IMR-90 (cell line): ENCODE measurements at regions not wholly inside any gene's neighbourhood (a gene's known extent, or its start where the extent isn't known, plus 50 kb on each side); places are given as distances from the start of the nearest gene placed in this dataset.

Source experiments
- ATAC-seq: fragments of 200-7000 bp; cut with Tn5 transposase; 2 replicates; pipeline ENCODE4 v1.9.1; 2020; ENCODE audit warnings: low read depth, mild to moderate bottlenecking, moderate library complexity
- BruUV-seq: library from RNA; stranded (reverse); fragments of 400-500 nt; replicated peaks from 2 replicates; lab custom pipeline; 2021; lab: Mats Ljungman, UMichigan
- CTCF ChIA-PET: fragments of 300-600 bp; formaldehyde crosslinking; extraction: SDS; loops from one replicate; lab custom pipeline; 2021; ENCODE audit warnings: antibody characterized with exemption; lab: Yijun Ruan, JAX
- POLR2A ChIA-PET: fragments of 300-600 bp; sonication (Branson Sonifier 250); formaldehyde crosslinking; loops from one replicate; lab custom pipeline; 2022; ENCODE audit warnings: antibody characterized with exemption; ENCODE audit not compliant: unreplicated experiment; lab: Charles Lee
- DNase-seq: peaks from one replicate; pipeline ENCODE4 v3.0.0; 2013
- H2AFZ ChIP-seq: replicated peaks from 2 replicates; pipeline ENCODE3; 2013; ENCODE audit warnings: low read length, mild to moderate bottlenecking; ENCODE audit not compliant: poor library complexity
- H2AK5ac ChIP-seq: 2 replicates; pipeline ENCODE4 v1.6.1; 2013; ENCODE audit warnings: low read depth, low read length, inconsistent platforms
- H2AK9ac ChIP-seq: replicated peaks from 2 replicates; pipeline ENCODE3; 2013; ENCODE audit warnings: mild to moderate bottlenecking, low read depth, low read length, moderate library complexity; ENCODE audit not compliant: poor library complexity
- H2BK120ac ChIP-seq: 2 replicates; pipeline ENCODE4 v1.6.1; 2013; ENCODE audit warnings: low read depth, low read length, inconsistent platforms
- H2BK15ac ChIP-seq: 3 replicates; pipeline ENCODE4 v1.6.1; 2013; ENCODE audit warnings: low read depth, low read length, inconsistent platforms
- H2BK20ac ChIP-seq: 2 replicates; pipeline ENCODE4 v1.6.1; 2013; ENCODE audit warnings: low read depth, mild to moderate bottlenecking, inconsistent platforms, low read length, moderate library complexity
- H2BK5ac ChIP-seq: 2 replicates; pipeline ENCODE4 v1.6.1; 2013; ENCODE audit warnings: mild to moderate bottlenecking, low read depth, low read length, inconsistent platforms; ENCODE audit not compliant: poor library complexity, severe bottlenecking
- H3K14ac ChIP-seq: replicated peaks from 2 replicates; pipeline ENCODE4 v1.6.1; 2013; ENCODE audit warnings: low read depth, low read length, inconsistent platforms
- H3K18ac ChIP-seq: 2 replicates; pipeline ENCODE4 v1.6.1; 2013; ENCODE audit warnings: low read depth, low read length, control low read depth
- H3K23ac ChIP-seq: 2 replicates; pipeline ENCODE4 v1.6.1; 2013; ENCODE audit warnings: low read depth, low read length, inconsistent platforms
- H3K27ac ChIP-seq: 2 replicates; pipeline ENCODE4 v1.5.1; 2013; ENCODE audit warnings: mild to moderate bottlenecking, control low read depth, low read length; ENCODE audit not compliant: insufficient read depth
- H3K27me3 ChIP-seq: 2 replicates; pipeline ENCODE4 v1.6.1; 2013; ENCODE audit warnings: low read length; ENCODE audit not compliant: control insufficient read depth, insufficient read depth
- H3K36me3 ChIP-seq: 2 replicates; pipeline ENCODE4 v1.6.1; 2013; ENCODE audit warnings: low read length, mixed read lengths; ENCODE audit not compliant: control insufficient read depth, insufficient read depth
- H3K4ac ChIP-seq: 2 replicates; pipeline ENCODE4 v1.6.1; 2013; ENCODE audit warnings: low read depth, low read length, inconsistent platforms
- H3K4me1 ChIP-seq: 2 replicates; pipeline ENCODE4 v1.6.1; 2013; ENCODE audit warnings: low read length, mixed read lengths; ENCODE audit not compliant: control insufficient read depth, insufficient read depth
- H3K4me2 ChIP-seq: 2 replicates; pipeline ENCODE4 v1.6.1; 2013; ENCODE audit warnings: low read depth, mild to moderate bottlenecking, control low read depth, low read length, moderate library complexity
- H3K4me3 ChIP-seq: 2 replicates; pipeline ENCODE4 v1.5.1; 2013; ENCODE audit warnings: low read depth, mild to moderate bottlenecking, control low read depth, low read length, moderate library complexity; ENCODE audit not compliant: insufficient read depth
- H3K56ac ChIP-seq: 2 replicates; pipeline ENCODE4 v1.6.1; 2013; ENCODE audit warnings: low read length, inconsistent platforms; ENCODE audit not compliant: insufficient read depth; ENCODE audit errors: extremely low read depth
- H3K79me1 ChIP-seq, 2 experiments: 2 replicates each; pipeline ENCODE4 v1.6.1; 2013; ENCODE audit warnings: low read length in 2 of 2, inconsistent platforms in 1 of 2, low read depth in 1 of 2
- H3K9ac ChIP-seq: 2 replicates; pipeline ENCODE4 v1.6.1; 2013; ENCODE audit warnings: low read depth, low read length, control low read depth
- H3K9me1 ChIP-seq: 2 replicates; pipeline ENCODE4 v1.6.1; 2013; ENCODE audit warnings: low read length, inconsistent platforms; ENCODE audit not compliant: insufficient read depth
- H3K9me3 ChIP-seq: 2 replicates; pipeline ENCODE4 v1.6.1; 2013; ENCODE audit warnings: low read length; ENCODE audit not compliant: control insufficient read depth, insufficient read depth
- H4K20me1 ChIP-seq: 2 replicates; pipeline ENCODE4 v1.6.1; 2013; ENCODE audit warnings: low read length, inconsistent platforms; ENCODE audit not compliant: insufficient read depth
- H4K5ac ChIP-seq: 2 replicates; pipeline ENCODE4 v1.6.1; 2013; ENCODE audit warnings: mild to moderate bottlenecking, low read depth, low read length, control low read depth
- H4K8ac ChIP-seq, 2 experiments: 2 replicates each; pipeline ENCODE4 v1.6.1; 2013; ENCODE audit warnings: low read depth in 2 of 2, low read length in 2 of 2, control low read depth in 1 of 2, inconsistent platforms in 1 of 2
- H4K91ac ChIP-seq: 2 replicates; pipeline ENCODE4 v1.6.1; 2013; ENCODE audit warnings: low read depth, low read length, inconsistent platforms; ENCODE audit not compliant: insufficient read depth
- BHLHE40 ChIP-seq: fragments of 150-350 bp; IDR thresholded peaks from 2 replicates; pipeline ENCODE4 v1.6.1; 2016; ENCODE audit warnings: mild to moderate bottlenecking, low read depth, low read length
- CEBPB ChIP-seq: IDR thresholded peaks from 2 replicates; pipeline ENCODE4 v1.6.1; 2012; ENCODE audit warnings: low read depth, low read length, improper control_type of control experiment
- POLR2A ChIP-seq: IDR thresholded peaks from 2 replicates; pipeline ENCODE4 v1.6.1; 2012; ENCODE audit warnings: mild to moderate bottlenecking, low read depth, low read length
- WGBS, 2 experiments: methylation state at CpG; one replicate each; pipeline versions ENCODE4 v1.1.5 to v1.1.7; 2013; ENCODE audit warnings: missing lambda C conversion rate in 2 of 2; ENCODE audit not compliant: insufficient read length in 1 of 2; ENCODE audit errors: extremely low coverage in 2 of 2; 5-methylcytosine and 5-hydroxymethylcytosine counted together
- dilution Hi-C: fragments of 300-500 bp; cut with HindIII; formaldehyde crosslinking; loops from one replicate; pipeline ENCODE4 v1.14.3; 2018; ENCODE audit warnings: low sequenced_read_pairs; ENCODE audit not compliant: unreplicated experiment
- in situ Hi-C: fragments of 300-500 bp; cut with MboI; formaldehyde crosslinking; loops from 3 replicates; pipeline ENCODE4 v1.14.3; 2019; ENCODE audit warnings: low sequenced_read_pairs, inconsistent platforms, mixed read lengths
- intact Hi-C: fragments of 100-400 bp; cut with micrococcal nuclease; formaldehyde crosslinking; loops from 2 replicates; pipeline ENCODE4 v1.10.0; 2022

- CTCF ChIA-PET: no interaction called here
- Histone ChIP-seq H3K18ac (no peak overlapping the region), H3K27me3 (no peaks in the 10 kb centered on the region), H3K79me1 (no peaks in the 10 kb centered on the region), H2AK5ac (no peak overlapping the region), H3K4me3 (no peak overlapping the region), H2AFZ (no peak overlapping the region), H2BK120ac (no peak overlapping the region), H3K9me1 (no peaks in the 10 kb centered on the region), H4K91ac (no peak overlapping the region), H3K23ac (no peak overlapping the region), H3K56ac (no peak overlapping the region), H3K4me1 (no peaks in the 10 kb centered on the region; the same call in 1 of the 2 replicates), H3K9ac (no peak overlapping the region), H4K8ac (no peak overlapping the region), H3K9me3 (no peaks in the 10 kb centered on the region), H3K27ac (no peak overlapping the region), H3K36me3 (no peaks in the 10 kb centered on the region), H2BK5ac (no peak overlapping the region), H3K4me2 (no peak overlapping the region), H2BK20ac (no peak overlapping the region), H4K5ac (no peak overlapping the region), H4K20me1 (no peaks in the 10 kb centered on the region), H3K4ac (no peak overlapping the region), H2BK15ac (no peak overlapping the region), H3K14ac (no peak overlapping the region), H2AK9ac (no peak overlapping the region)
- POLR2A ChIA-PET: no interaction called here
- dilution Hi-C loops (no loop called here), intact Hi-C loops (no loop called here), in situ Hi-C loops (no loop called here)
- BruUV-seq: no TSS peak
- peak; percentile 38 for DNase-seq
- TF ChIP-seq CEBPB (peak; percentile 44; the same call in 1 of the 2 replicates), POLR2A (no peak), BHLHE40 (no peak)
- ATAC-seq: no peak; the same call in 1 of the 2 replicates
- whole genome bisulfite sequencing, 2 experiments: no CpG with 5 or more reads among the region's 2 CpGs
These were observed 315.0 kb downstream of the IPMK start for GRCh38 chr10:57952741-57953140.
